ENCODE measurements at regions not wholly inside any gene's neighbourhood (a gene's known extent, or its start where the extent isn't known, plus 50 kb on each side); places are given as distances from the start of the nearest gene placed in this dataset.

DNA sequence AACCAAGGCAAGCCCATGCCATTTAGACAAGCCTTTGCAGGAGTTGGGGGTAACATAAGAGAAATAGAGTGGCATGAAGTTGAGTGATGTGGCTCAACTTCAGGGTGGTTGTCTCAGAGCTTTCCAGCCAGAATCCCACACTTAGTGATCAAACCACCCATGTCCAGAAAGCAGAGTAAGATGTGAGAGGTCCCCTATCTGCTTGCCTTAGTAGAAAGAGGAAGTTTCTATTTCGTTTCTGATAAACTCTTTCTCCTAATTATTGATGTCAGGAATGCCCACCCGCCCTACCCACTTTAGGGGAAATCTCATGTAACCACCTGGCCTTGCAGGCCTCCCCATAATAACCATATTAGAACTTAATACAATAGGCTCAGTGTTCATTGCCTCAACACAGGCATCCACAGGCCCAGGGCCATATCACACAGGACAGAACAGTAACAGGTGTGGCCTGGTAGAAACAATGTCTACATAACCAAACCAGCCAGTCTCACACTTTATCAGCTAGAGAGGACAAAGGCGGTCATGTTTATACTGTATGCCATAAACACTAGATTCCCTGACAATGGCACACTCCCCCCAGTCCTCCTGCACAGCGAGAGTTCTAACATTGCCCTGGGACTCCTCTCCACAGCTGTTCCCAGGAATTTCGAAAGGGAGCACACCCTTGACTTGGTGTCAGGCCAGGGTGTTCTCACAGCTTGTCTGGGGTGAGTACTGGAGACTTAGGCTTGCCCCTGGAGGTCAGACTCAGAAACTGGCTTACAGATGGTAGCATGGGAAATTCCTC, 364.4 kb downstream of the CXCL12 start:
- DNase-seq = no peak

DNA sequence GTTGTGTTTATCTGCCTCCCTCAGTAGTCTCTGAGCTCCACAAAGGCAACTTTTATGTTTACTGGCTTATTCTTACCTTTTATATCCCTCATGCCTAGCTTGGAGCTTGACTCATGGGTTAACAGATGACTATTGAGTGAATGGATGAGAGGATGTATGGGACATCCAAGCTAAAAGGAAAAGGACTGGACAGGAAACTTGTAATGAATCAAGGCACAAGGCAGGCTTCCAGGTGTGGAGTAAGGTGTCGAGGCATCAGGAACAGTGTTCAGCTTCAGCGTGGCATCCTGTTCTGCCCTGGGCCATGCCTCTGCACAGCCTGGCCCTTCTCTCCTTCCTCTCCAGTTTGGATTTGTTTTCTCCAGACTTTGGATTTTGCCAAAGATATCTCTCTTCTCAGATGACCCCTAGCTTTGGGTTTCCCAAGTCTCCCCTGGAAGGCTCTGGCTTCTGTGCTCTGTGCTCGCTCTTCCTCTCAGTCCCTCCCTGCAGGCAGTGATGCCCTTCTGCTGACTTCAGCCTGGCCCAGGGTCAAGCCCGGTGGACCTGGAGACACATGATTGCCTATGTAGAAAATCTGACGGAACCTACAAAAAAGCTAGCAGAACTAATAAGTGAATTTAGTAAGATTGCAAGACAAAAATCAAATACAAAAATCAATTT, 367.3 kb downstream of the CXCL12 start:
- no peak for DNase-seq

DNA sequence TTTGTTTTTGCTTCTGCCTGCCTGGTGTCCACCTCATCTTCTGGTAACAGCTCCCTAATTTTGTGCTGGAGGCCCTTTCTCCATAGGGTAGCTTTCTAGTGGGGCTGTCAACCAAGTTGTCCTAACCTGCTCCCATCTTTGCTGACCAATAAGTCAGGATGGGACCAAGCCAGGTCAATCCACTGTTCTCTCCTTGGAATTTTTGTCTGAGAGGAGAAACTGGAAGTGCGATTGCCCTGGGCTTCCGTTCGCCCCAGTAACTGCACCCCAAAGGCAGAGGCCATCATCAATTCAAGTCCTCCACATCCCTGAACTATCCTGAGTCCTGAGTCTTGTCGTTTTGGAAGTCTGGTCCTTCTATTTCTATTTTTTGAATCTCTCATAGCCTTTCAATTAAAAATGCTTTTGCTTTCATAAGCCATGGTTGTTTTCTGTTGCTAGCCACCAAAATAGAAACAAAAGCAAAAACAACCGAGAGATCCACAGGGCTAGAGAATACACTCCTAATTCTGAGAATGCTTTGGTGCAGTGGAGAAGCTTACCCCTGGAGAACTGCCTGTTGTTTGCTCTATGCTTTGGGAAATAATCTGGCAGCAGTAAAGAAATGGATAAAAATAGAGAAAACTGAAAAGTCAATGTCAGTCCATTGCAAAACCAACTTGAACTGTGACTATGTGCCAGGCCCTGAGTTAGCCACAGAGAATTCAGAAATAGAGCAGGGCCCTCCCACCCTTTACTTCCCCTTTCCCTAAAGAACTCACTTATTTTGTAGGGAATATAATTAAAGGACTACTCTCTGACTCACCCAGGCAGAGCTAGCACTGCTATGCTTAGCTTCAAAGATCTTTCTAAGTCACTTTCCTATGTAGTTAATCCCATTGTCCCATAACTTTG, 368.1 kb downstream of the CXCL12 start:
- DNase-seq = no peak

DNA sequence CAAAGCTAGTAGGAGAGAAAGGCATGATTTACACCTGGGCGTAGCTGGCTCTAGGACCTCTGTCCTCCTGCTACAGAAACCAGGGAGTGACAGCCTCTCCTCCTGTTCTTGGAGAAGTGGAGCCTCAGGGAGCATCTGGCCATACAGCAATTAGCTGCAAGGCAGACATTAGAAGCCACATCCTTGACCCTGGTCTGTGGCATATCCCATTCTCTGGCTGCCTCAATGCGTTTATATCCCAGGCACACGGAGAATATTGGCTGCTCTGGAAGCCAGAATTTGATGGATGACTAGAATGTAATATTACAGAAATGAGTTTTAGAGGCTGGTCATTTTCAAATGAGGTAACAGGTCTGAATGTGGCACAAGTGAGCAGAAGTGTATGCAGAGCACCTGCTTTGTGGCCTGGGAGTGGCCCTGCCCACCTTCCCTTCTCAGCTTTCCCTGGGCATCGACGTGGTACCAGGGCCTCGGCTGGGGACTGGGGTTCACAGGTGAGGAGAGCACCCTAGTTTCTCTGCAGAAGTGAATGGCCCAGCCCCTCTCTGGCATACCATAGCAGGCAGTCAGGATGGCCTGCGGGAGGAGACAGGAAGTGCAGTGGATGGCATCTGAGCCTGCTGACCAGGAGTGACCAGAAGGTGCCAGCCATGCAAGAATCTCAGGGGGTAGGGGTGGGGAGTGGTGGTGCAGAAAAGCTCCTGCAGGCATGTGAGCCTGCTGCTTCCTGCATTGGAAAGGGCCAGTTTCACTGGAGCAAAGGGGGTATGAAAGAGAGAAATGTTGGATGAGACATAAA, 367.2 kb upstream of the ZNF32 start:
- DNase-seq = no peak

DNA sequence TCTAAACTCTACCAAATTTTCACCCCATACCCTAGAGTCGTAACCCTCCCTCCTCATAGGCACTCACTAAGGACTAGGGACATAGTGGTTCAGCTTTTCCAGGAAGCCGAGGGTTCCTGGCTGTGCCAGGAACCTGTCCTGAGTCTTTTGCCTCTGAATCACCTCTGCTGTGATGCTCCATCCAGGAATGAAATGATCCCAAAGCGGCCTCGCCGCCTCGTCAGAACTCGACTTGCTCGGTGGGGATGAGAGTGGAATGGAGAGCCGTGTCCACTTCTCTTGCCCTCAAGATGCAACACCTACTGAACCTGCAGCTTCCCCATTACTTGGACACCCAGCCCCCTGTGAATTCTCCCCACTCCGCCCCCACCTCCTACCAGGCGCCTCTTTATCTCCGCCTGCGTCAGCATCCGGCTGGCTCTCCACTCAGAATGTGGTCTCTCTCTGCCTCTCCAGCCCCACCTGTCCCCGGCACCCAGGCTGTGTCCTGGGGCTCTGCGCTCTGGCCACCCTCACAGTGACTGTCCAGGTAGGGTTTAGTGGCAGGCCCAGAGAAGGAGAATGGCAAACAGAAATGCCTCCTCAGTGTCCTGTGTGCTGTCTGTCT, 366.1 kb upstream of the ZNF32 start:
- DNase-seq = no peak

DNA sequence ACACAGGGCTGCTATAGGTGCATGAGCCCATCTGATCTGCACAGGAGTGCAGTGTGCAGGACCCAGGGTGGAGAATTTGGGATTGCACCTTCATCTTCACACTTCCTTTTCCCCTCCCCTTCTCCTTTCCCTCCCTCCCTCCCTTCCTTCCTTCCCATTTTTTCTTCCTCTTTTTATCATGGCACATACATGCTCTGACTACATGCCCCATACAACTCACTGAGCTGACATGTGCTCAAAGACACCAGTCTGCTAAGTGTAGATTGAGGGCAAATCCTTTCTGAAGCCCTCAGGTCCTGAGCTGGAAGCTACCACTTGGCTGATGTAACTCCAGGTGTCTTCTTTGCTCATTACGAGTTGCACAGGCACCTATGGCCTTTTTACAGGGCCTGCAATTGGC, 365.3 kb upstream of the ZNF32 start:
- DNase-seq = no peak

DNA sequence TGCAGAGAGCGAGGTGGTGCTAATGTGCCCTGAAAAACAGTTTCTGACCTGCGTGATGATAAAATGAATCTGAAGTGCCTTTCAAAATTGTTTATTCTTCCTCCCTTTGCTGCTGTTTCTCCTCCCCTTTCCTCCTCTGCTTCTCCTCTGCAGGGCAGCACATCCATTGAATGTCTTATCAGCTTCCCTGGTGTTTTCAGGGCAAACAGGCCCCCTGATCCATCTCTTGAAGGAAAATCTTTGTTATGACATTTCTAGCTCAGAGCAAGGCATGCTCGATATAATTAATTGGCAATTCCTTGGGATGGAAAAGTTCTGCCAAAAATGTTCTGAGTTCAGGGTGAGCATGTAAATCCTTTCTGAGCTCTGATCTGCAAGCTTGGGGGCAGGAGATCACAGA, 364.2 kb upstream of the ZNF32 start:
- no peak for DNase-seq

DNA sequence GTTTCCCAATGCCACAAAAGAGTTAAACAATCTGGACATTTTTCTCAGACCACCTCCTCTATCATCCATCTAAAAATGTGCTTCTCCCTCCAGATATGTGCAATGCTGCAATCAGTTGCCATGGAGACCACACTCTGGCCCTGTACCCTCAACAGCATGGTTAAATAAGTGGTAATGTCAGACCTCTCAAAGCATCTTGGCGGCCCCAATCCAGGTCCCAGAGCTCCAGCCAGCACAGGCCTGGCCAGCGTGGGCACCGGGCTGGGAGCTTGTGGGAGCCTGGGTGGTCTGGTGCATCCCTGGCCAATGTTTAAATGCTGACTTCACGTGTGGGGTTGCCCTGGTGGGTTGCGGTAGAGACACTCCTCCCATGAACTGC, 362.9 kb upstream of the ZNF32 start:
- no peak for DNase-seq

DNA sequence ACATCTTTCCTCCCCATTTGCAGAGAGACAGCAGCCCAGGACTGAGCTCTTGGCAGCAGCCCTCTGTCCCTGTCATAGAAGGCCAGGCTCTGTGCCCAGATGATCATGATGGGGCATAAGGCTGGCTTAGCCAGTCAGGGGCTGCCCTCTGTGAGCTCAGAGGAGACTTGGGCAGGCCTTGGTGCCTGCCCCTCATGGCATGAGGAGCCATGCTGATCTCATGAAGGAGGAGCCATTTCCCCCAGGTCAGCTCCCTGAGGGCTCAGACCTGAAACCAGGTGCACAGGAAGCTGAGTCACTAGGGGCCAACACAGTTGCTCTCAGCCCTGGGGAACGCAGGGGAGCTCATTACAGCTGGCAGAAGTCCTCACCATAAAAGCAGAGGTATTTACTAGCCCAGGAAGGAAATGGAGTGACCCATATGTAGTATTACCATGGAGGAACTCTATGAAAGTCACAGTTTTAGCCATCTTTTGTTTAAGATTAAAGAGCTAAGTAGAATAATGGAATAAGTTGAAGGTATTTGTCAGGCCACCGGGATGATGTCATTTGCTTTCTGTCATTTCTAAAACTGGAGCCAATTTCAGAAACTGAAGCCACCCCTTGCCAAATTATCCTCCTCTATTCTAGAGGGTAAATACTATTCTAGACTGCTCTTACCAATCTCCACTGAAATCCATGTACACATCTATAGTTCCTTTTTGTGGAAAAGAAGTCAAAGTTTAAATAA, 362.4 kb upstream of the ZNF32 start:
- DNase-seq = no peak

DNA sequence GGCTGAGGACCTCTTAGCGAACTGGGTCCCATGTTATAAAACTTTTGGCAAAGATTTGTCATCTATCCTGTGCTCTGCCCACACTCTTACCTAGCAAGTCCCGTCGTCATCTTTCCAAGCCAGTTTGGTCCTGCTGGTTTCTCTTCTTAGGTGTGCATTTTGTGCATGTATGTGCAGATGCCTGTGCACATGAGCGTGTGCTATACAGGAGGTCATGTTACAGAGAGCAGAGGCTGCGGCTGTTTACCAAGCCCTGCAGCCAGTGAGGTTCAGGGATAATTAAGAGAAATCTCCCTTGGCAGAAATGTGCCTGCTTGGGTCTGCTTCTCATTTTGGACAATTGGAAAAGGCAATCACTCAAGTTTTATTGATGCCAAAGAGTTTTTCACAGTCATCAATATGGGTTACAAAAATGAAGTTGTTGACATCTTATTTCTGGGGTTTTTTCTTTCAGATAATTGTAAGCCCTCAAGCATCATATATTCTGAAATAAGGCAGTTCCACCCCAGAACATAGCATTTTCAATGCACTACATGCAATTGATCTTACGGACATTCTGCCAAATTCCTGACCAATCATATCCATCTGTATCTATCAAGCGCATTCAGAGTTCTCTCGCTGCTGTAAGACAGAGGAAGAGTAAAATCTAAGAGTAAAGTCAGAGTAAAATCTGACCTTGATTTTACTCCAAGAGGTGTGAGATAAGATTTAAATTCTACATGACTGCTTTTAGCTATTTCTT, 361.4 kb upstream of the ZNF32 start:
- DNase-seq = no peak

DNA sequence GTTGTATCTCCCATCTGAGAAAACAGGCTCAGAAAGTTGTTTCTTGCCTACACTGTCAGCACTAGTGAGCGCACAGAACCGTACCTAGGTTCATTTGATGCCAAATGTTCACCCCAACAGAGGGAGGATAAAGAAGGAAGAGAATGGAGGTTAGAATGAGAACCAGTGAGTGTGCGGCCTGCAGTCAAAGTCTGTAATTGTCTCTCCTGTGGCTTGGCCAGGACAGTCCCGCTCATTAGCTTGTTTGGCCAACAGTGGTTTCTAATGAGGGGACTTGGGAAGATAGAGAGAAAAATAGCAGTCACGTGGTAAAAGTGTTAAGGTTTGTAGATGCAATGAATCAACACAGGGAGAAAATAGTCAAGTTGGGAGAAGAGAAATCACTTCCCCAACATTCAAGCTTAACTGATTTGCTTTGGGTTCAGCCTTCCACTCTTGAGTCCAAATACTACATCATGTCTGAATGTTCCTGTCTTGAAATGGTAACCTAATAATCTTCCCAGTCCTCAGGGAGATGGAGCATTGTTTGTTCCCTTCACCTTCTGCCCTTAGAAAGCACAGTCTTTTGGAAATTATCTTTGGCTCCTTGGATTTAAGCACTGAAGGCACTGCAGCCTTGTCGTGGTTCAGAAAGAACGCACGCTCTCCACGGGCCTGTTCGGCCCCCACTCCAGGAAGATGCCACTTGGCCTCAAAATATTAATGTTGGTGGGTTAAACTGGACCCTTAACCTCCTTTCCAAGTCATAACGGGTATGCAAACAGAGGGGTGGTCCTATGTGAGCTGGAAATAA, 360.4 kb upstream of the ZNF32 start:
- no peak for DNase-seq

DNA sequence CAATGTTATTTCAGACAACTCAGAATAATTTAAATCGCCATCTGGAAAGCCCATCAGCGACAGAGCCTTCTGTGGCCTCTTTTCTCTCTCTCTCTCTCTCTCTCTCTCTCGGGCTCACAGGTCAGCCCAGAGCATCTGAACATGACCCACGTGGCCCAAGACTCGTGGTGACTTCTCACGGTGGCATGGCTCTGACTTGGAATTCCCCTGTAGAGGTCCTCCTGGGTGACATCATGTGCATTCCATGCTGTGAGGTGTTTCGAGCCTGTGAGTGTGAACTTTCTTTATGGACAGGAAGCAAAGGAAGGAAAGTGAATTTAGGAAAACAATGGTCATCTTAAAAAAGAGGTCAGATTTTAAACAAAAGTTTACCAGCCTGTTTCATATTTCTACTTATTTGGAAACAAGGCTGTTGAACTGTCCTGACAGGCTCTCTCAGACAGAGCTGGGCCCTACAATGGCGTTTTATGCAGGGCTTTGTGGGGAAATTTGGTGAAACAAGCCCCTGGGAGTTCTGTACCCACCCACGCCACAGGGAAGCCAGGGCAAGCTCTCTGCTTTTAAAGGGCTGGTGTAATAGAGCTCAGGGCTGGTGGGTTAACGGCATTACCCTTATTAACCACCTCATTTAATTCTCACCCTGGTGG, 359.7 kb upstream of the ZNF32 start:
- no peak for DNase-seq

DNA sequence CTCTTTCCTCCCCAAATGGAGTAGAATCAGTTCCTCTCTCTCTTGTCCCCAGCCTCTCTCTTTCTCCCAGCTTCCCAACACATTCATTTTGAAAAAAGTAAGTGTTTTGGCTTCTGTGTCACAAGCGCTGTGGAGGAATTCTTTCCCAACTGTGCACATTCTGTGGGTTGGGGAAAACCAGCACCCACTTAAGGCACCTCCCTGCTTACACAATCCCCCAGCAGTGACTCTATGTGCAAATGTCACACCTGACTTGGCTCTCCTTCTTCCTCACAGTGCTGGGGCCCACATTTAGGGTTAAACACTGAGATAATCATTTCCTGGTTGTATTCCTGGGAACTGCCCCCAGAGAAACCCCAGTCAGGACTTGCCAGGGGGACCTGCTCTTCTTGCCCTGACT, 358.1 kb upstream of the ZNF32 start:
- no peak for DNase-seq

DNA sequence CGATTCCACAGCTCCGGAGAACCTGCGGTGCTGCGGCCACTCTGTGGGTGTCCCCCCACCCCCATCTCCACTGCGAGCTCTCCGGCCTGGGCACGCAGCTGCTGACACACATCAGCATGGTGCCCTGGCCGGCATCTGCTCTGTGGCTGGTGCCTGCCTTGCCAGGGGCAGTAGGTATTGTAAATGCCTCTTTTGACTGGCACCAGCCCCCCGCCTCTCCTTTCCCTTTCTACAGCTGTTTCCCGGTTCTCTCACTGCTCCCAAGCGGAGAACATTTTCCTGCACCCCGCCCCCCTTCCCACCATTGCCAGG, 357.1 kb upstream of the ZNF32 start:
- no peak for DNase-seq

DNA sequence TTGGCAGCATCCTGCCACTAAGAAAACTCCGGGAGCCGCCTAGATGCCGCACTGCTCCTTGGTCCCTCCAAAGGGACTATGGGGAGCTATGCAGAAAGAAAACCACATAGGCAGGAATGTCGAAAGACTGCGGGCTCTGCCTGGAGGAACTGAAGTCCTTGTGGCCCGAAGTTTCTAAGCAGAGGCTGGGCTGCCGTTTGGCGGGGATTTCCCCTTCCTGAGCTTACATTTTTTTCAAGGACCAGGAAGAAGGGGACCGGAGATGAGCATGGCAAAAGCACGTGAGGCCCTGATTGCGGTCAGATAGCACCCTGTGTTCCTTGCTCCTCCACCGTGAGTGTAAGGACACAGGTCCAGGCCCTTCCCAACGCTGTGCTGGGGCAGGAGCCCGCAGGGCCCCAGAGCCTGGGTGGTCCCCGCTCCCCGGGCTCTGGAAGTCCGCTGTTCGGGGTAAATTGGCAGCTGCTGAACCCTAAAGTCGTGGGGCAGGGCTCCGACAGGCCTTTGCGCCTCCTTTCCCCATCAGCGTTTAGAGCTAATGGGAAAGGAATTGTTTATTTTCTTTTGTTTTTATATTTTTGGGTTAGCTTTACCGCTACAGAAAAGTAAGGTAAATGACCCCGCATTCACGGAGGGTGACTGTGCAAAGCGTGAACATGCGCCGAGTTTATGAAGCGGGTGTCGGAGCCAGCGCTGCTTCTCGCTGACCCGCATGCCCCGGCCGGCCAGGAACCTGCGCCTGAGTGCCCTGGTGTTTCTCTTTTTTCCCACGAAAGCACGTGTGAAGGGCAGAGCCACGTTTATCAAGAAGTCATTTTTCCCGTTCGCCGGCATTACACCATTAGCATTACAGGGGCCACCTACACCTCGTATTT, 356.5 kb upstream of the ZNF32 start:
- DNase-seq = no peak

DNA sequence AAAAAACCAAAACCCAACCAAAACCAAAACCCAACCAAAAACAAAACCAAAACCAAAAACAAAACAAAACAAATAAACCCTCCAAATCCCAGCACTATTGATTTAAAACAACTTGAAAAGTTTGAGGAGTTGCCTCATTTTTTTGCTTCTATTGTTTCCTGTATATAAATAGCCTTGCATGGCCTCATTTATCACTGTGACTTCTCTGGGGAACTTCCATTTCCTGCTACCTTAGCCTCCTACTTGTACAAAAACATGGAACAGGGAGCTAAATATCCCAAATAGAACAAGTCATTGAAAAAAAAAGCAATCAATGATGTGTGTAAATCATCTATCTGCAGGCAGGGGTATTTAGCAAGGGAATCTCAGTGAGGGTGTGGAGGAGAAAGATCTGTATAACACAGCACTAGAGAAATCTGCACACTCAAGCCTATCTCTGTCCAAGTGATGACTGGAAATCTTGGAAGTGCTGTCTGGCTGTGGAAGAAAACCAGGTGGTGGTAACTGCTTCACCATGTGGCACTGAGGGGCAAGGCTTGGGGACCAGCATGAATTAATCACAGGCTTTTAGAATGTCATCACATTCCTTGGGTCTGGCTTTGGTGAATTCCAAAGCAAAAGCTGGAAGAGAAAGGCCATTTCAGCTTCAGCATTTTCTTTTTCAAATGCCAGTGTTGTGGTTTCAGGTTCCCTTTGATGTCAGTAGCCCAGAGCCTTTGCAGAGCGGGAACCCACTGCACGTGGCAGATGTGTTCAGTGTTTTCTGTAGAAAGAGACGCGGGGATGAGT, 349.5 kb upstream of the ZNF32 start:
- no peak for DNase-seq

DNA sequence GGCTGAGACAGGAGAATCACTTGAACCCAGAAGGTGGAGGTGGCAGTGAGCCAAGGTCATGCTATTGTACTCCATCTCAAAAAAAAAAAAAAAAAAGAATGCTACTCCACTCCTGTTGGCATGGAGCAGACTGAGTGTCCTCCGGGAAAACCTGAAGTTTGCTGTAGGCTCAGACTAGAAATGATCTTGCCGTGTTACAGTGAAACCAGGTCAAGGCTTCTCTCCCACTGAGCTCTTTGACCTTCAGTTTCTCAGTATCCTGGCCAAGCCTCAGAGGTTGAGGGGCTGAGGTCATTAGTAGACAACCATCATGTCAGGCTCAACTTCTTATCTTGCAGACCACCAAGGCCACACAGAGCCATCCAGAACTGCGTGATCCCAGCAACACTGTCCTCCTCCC, 348.6 kb upstream of the ZNF32 start:
- DNase-seq = no peak

DNA sequence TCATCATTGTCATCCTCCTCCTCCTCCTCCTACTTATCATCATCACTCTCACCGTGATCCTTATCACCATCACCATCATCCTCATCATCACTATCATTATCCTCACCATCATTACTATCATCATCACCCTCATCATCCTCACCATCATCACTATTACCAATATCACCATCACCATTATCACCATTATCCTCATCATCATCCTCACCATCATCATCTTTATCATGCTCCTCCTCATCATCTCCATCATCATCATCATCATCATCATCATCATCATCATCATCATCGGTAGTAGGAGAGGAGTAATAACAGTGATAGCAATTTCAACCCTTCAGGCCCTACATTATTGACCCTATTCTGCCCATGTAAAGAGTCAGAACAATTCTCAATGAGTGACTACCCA, 345.9 kb upstream of the ZNF32 start:
- DNase-seq = no peak
